ENCODE measurements at regions not wholly inside any gene's neighbourhood (a gene's known extent, or its start where the extent isn't known, plus 50 kb on each side); places are given as distances from the start of the nearest gene placed in this dataset.

DNA sequence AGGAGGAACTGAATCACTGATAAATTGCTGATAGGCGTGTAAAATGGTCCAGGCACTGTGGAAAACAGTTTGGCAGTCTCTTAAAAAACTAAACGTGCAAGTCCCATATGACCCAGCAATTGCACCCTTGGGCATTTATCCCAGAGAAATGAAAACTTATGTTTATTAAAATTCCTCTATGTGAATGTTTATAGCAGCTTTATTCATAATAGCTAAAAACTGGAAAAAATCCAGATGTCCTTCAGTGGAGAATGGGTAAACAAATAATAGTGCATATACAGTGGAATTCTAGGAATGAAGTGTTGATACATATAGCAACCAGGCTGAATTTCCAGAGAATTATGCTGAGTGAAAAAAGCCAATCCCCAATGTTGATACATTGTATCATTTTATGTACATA, 482.2 kb upstream of the PDZRN3 start:
- no peaks in the 10 kb centered on the region for H3K4me1 Mint-ChIP-seq (ENCODE audit: low read depth, unreplicated experiment)
- Histone ChIP-seq H3K36me3 (ENCODE audit: control insufficient read depth, insufficient read depth, low read length) (no peaks in the 10 kb centered on the region), H3K4me1 (no peaks in the 10 kb centered on the region), H3K27me3 (replicated peaks; ENCODE audit: control insufficient read depth, insufficient read depth, low read length) (no peaks in the 10 kb centered on the region), H3K4me3 (ENCODE audit: low read depth, low read length) (no peak overlapping the region), H3K9me3 (no peaks in the 10 kb centered on the region)
- no TSS peak for BruUV-seq (replicated peaks)
- POLR2A ChIA-PET = no interaction called here
- TF ChIP-seq, protein P1, sequence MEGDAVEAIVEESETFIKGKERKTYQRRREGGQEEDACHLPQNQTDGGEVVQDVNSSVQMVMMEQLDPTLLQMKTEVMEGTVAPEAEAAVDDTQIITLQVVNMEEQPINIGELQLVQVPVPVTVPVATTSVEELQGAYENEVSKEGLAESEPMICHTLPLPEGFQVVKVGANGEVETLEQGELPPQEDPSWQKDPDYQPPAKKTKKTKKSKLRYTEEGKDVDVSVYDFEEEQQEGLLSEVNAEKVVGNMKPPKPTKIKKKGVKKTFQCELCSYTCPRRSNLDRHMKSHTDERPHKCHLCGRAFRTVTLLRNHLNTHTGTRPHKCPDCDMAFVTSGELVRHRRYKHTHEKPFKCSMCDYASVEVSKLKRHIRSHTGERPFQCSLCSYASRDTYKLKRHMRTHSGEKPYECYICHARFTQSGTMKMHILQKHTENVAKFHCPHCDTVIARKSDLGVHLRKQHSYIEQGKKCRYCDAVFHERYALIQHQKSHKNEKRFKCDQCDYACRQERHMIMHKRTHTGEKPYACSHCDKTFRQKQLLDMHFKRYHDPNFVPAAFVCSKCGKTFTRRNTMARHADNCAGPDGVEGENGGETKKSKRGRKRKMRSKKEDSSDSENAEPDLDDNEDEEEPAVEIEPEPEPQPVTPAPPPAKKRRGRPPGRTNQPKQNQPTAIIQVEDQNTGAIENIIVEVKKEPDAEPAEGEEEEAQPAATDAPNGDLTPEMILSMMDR (IDR thresholded peaks at IDR 0.05; ENCODE audit: insufficient read depth in 1 of 2, low read depth in 1 of 2, low read length in 1 of 2, severe bottlenecking in 1 of 2, unreplicated experiment in 1 of 2) = no peak
- intact Hi-C loops (cut with micrococcal nuclease; ENCODE audit: unreplicated experiment) = no loop called here
- H3K36me3 Mint-ChIP-seq (ENCODE audit: insufficient read depth, unreplicated experiment) = no peaks in the 10 kb centered on the region
- CTCF ChIA-PET = no interaction called here
- H3K9me3 Mint-ChIP-seq (ENCODE audit: unreplicated experiment) = no peaks in the 10 kb centered on the region
- DNase-seq = no peak
- H3K4me3 Mint-ChIP-seq (ENCODE audit: unreplicated experiment) = no peak overlapping the region
- no peaks in the 10 kb centered on the region for H3K27me3 Mint-ChIP-seq (ENCODE audit: insufficient read depth, unreplicated experiment)
- H3K27ac Mint-ChIP-seq (ENCODE audit: unreplicated experiment) = no peak overlapping the region

DNA sequence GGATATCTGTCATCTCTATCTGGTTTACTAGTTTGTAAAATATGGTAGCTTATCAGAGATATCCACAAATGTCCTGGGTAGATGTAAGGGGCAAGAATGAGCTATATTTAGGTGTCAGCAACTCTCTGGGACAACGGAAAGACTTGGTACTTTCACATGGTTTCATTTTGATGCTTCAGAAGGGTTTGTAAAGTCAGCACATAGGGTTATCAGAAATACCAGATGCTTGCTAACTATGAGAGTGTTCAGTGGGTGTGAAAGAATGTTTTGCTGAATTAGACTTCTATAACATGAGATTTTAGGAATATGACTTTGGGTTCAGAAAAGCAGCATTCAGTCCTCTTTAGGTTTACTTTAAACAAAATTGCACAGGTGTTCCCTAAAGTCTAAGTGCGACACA, 466.5 kb upstream of the PDZRN3 start:
- H3K36me3 ChIP-seq (ENCODE audit: control insufficient read depth, insufficient read depth, low read length) = no peaks in the 10 kb centered on the region
- H3K4me1 Mint-ChIP-seq (ENCODE audit: low read depth, unreplicated experiment) = no peaks in the 10 kb centered on the region
- DNase-seq = no peak
- no peaks in the 10 kb centered on the region for H3K4me1 ChIP-seq
- TF ChIP-seq, protein P1 (IDR thresholded peaks at IDR 0.05; ENCODE audit: insufficient read depth in 1 of 2, low read depth in 1 of 2, low read length in 1 of 2, severe bottlenecking in 1 of 2, unreplicated experiment in 1 of 2) = no peak
- no TSS peak for BruUV-seq (replicated peaks)
- no peak overlapping the region for H3K27ac Mint-ChIP-seq (ENCODE audit: unreplicated experiment)
- ChIA-PET CTCF (no interaction called here), POLR2A (no interaction called here)
- no peaks in the 10 kb centered on the region for H3K9me3 ChIP-seq
- intact Hi-C loops (cut with micrococcal nuclease; ENCODE audit: unreplicated experiment) = no loop called here
- H3K27me3 ChIP-seq (replicated peaks; ENCODE audit: control insufficient read depth, insufficient read depth, low read length) = no peaks in the 10 kb centered on the region; the same call in 1 of the 2 replicates
- H3K27me3 Mint-ChIP-seq (ENCODE audit: insufficient read depth, unreplicated experiment) = peaks cover 14% of the 10 kb centered on the region
- H3K9me3 Mint-ChIP-seq (ENCODE audit: unreplicated experiment) = no peaks in the 10 kb centered on the region
- H3K36me3 Mint-ChIP-seq (ENCODE audit: insufficient read depth, unreplicated experiment) = no peaks in the 10 kb centered on the region
- H3K4me3 Mint-ChIP-seq (ENCODE audit: unreplicated experiment) = no peak overlapping the region
- no peak overlapping the region for H3K4me3 ChIP-seq (ENCODE audit: low read depth, low read length)

DNA sequence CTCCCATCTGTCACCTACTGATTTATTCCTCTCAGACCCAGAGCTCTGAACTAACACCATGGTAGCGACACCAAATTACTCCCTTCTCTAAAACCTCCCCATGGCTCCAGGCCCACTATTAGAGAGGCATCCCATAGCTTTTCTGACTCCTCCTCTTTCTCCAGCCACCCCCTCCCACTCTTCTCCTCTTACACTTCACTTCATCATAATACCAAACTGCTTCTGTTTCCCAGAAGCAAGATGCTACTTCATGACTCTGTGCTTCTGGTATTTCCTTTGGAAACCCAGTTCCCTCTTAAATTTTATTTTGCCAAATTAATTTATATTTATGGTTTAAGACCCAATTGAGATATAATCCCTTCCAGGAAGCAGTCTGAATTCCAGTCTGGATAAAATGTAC, 465.1 kb upstream of the PDZRN3 start:
- Mint-ChIP-seq H3K9me3 (ENCODE audit: unreplicated experiment) (no peaks in the 10 kb centered on the region), H3K27ac (ENCODE audit: unreplicated experiment) (no peak overlapping the region), H3K4me3 (ENCODE audit: unreplicated experiment) (no peak overlapping the region), H3K27me3 (ENCODE audit: insufficient read depth, unreplicated experiment) (peaks cover 11% of the 10 kb centered on the region), H3K36me3 (ENCODE audit: insufficient read depth, unreplicated experiment) (no peaks in the 10 kb centered on the region), H3K4me1 (ENCODE audit: low read depth, unreplicated experiment) (no peaks in the 10 kb centered on the region)
- BruUV-seq (replicated peaks) = no TSS peak
- Histone ChIP-seq H3K9me3 (no peaks in the 10 kb centered on the region), H3K27me3 (replicated peaks; ENCODE audit: control insufficient read depth, insufficient read depth, low read length) (no peaks in the 10 kb centered on the region; the same call in 1 of the 2 replicates), H3K36me3 (ENCODE audit: control insufficient read depth, insufficient read depth, low read length) (no peaks in the 10 kb centered on the region), H3K4me3 (ENCODE audit: low read depth, low read length) (no peak overlapping the region), H3K4me1 (no peaks in the 10 kb centered on the region)
- ChIA-PET CTCF (no interaction called here), POLR2A (no interaction called here)
- no peak for DNase-seq
- intact Hi-C loops (cut with micrococcal nuclease; ENCODE audit: unreplicated experiment) = no loop called here
- TF ChIP-seq, protein P1 (IDR thresholded peaks at IDR 0.05; ENCODE audit: insufficient read depth in 1 of 2, low read depth in 1 of 2, low read length in 1 of 2, severe bottlenecking in 1 of 2, unreplicated experiment in 1 of 2) = no peak

Measured in Caco-2 (cell line).